ENCODE measurements at regions not wholly inside any gene's neighbourhood (a gene's known extent, or its start where the extent isn't known, plus 50 kb on each side); places are given as distances from the start of the nearest gene placed in this dataset.
A peak's percentile ranks its signal among the peaks of the same experiment; 100 is the strongest.

DNA sequence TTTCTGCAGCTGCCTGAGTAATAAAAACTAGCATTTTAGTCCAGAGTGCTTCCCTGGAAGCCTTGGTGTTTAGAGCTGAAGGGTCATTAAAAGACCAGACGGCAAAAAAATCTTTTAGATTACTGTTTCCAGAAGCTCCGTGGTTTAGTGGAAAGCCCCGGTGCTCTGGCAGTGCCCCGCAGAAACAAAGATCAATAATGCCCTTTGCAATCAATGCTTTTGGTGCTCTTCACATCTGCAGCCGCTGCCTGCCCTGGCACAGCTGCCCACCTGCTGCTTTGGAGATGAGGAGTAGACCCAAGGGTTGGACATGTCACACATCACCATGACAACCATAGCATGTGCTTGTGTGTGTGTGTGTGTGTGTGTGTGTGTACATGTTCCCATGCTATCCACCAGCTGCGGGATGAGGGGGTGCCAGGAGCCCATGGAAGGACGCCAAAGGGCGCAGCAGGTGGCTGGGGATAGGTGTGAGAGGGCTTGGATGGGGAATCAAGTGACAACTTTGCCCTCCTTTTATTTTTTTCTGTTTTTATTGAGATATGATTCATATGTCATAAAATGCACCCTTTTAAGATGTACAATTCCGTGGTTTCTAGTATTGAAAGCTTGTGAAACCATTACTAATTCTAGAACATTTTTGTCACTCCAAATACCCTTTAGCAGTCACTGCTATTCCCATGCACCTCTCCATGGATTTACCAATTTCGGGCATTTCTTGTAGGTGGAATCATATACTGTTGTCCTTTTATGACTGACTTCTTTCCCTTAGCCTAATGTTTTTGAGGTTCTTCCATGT lies 75.7 kb upstream of the KLHL25 start:
- Histone ChIP-seq H3K36me3 (ENCODE audit: low read depth) (no peaks in the 10 kb centered on the region), H3K4me3 (no peak overlapping the region), H3K9me3 (no peaks in the 10 kb centered on the region), H3K4me1 (ENCODE audit: low read depth) (peaks cover 7% of the 10 kb centered on the region)
- ATAC-seq = peak; percentile 18
- no peak for DNase-seq
- intact Hi-C loops (cut with DNase I, micrococcal nuclease) = no loop called here
- TF ChIP-seq, protein P1, sequence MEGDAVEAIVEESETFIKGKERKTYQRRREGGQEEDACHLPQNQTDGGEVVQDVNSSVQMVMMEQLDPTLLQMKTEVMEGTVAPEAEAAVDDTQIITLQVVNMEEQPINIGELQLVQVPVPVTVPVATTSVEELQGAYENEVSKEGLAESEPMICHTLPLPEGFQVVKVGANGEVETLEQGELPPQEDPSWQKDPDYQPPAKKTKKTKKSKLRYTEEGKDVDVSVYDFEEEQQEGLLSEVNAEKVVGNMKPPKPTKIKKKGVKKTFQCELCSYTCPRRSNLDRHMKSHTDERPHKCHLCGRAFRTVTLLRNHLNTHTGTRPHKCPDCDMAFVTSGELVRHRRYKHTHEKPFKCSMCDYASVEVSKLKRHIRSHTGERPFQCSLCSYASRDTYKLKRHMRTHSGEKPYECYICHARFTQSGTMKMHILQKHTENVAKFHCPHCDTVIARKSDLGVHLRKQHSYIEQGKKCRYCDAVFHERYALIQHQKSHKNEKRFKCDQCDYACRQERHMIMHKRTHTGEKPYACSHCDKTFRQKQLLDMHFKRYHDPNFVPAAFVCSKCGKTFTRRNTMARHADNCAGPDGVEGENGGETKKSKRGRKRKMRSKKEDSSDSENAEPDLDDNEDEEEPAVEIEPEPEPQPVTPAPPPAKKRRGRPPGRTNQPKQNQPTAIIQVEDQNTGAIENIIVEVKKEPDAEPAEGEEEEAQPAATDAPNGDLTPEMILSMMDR (IDR thresholded peaks at IDR 0.05) = no peak

DNA sequence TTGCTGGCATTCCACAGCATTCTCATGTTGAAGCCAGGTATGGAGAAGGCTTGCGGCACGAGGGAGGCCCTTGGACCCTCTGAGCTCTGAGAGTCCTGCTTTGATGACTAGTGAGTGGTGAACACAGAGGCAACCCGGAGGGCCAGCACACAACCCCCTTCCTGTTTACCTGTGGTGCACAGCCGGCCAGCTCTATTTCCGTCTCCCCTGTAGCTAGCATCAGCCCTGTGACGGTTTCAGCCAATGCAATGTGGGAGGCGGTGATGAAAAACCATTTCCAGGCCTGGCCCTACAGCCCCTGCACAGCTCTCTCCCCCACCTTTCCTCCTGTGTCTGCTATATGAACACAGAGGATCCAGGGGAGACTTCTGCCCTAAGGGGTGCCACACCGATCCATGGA lies 76.8 kb upstream of the KLHL25 start:
- Histone ChIP-seq H3K9me3 (no peaks in the 10 kb centered on the region), H3K4me1 (ENCODE audit: low read depth) (peaks cover 7% of the 10 kb centered on the region), H3K36me3 (ENCODE audit: low read depth) (no peaks in the 10 kb centered on the region), H3K4me3 (no peak overlapping the region)
- DNase-seq (no peak), ATAC-seq (no peak)
- intact Hi-C loops (cut with DNase I, micrococcal nuclease) = no loop called here
- TF ChIP-seq, protein P1 (IDR thresholded peaks at IDR 0.05) = no peak

DNA sequence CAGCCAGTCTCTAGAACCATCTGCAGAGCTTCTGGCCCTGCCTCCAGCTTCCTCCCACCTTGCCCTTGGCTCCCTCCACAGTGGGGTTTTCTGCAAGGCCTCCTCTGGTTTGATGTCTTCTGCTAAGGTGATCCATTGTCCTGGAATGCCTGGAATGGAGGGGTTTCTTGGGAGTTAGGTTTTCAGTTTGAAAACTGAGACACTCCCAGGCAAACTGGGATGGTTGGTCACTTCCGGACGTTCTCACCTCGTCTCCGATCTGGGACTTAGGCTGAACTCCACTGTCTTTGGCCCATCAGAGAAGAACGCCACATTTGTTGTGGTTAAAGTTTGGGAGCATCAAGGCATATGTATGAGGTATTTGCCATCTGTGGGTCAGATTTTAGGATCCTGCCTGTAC lies 77.4 kb upstream of the KLHL25 start:
- Histone ChIP-seq H3K36me3 (ENCODE audit: low read depth) (no peaks in the 10 kb centered on the region), H3K9me3 (no peaks in the 10 kb centered on the region), H3K4me1 (ENCODE audit: low read depth) (peaks cover 4% of the 10 kb centered on the region), H3K4me3 (no peak overlapping the region)
- TF ChIP-seq, protein P1 (IDR thresholded peaks at IDR 0.05) = no peak
- no peak for DNase-seq
- ATAC-seq = no peak
- intact Hi-C loops (cut with DNase I, micrococcal nuclease) = no loop called here

DNA sequence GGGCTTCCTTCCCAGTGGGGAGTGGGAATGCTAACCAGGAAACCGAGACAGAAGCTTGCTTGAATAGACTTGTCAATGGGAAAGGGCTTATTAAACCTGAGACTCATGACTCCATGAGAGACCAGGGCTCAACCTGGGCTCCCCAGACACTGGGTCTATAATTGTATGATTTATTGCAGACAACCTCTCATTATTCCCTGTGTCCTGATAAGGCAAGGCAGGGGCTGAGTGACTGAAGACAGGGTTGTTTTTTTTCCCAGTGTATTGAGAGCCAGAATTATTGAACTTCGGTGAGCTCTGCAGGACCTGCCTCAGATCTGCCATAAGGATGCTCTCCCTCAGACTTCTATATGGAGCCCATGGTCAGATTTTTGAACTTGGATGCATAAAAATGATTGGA lies 79.5 kb upstream of the KLHL25 start:
- ATAC-seq (no peak), DNase-seq (no peak)
- Histone ChIP-seq H3K4me1 (ENCODE audit: low read depth) (no peaks in the 10 kb centered on the region), H3K4me3 (no peak overlapping the region), H3K36me3 (ENCODE audit: low read depth) (no peaks in the 10 kb centered on the region), H3K9me3 (no peaks in the 10 kb centered on the region)
- intact Hi-C loops (cut with DNase I, micrococcal nuclease) = no loop called here
- TF ChIP-seq, protein P1 (IDR thresholded peaks at IDR 0.05) = no peak

DNA sequence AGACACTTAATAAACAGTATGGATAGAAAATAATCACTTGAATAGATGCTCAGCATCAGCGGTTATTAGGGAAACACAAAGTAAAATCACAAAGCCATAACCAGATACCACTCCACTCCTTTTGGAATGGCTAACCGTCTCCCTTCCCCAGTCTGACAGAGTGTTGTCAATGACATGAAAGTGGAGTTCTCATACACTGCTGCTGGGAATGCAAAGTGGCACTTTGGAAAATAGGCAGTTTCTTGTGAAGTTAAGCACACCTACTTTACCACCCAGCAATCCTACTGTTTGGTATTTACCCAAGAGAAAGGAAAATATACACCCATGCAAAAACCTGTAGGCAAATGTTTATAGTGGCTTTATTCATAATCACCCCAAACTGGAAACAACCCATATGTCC lies 81.0 kb upstream of the KLHL25 start:
- H3K9me3 ChIP-seq = no peaks in the 10 kb centered on the region
- no peaks in the 10 kb centered on the region for H3K4me1 ChIP-seq (ENCODE audit: low read depth)
- H3K4me3 ChIP-seq = no peak overlapping the region
- no peaks in the 10 kb centered on the region for H3K36me3 ChIP-seq (ENCODE audit: low read depth)
- DNase-seq = no peak
- no peak for ATAC-seq
- intact Hi-C loops (cut with DNase I, micrococcal nuclease) = no loop called here
- TF ChIP-seq, protein P1 (IDR thresholded peaks at IDR 0.05) = no peak

Data from mucosa of descending colon (tissue), 3 donors.